H1 (cell line): ENCODE measurements at regions not wholly inside any gene's neighbourhood (a gene's known extent, or its start where the extent isn't known, plus 50 kb on each side); places are given as distances from the start of the nearest gene placed in this dataset.

Experiments
- CTCF ChIA-PET: fragments of 300-600 bp; sonication (Branson Sonifier 250); formaldehyde crosslinking; loops from one replicate; lab custom pipeline; 2021; ENCODE audit not compliant: partially characterized antibody; lab: Charles Lee
- POLR2A ChIA-PET: fragments of 300-600 bp; sonication (Branson Sonifier 250); formaldehyde crosslinking; loops from one replicate; lab custom pipeline; 2021; ENCODE audit warnings: inconsistent platforms; ENCODE audit not compliant: partially characterized antibody; lab: Charles Lee
- DNase-seq, 2 experiments: peaks; one replicate each; pipeline versions ENCODE4 v3.0.0 to v3.0.0-alpha.2; 2010 to 2022; ENCODE audit warnings: low spot score in 2 of 2, low read depth in 1 of 2, mixed read lengths in 1 of 2
- FAIRE-seq: peaks from 2 replicates; lab custom pipeline; 2011; peaks lifted over from hg19 to GRCh38; lab: Jason Lieb, UNC
- H2AFZ ChIP-seq: 2 replicates; pipeline ENCODE4 v1.8.1; 2012; ENCODE audit warnings: low read length, inconsistent platforms
- H2AK5ac ChIP-seq: 2 replicates; pipeline ENCODE4 v1.6.1; 2013; ENCODE audit warnings: low read depth, low read length
- H2BK120ac ChIP-seq: replicated peaks from 2 replicates; pipeline ENCODE3; 2013; ENCODE audit warnings: low read depth, low read length, inconsistent platforms
- H2BK12ac ChIP-seq: 2 replicates; pipeline ENCODE4 v1.6.1; 2013; ENCODE audit warnings: low read depth, low read length
- H2BK15ac ChIP-seq: 2 replicates; pipeline ENCODE4 v1.6.1; 2013; ENCODE audit warnings: low read length
- H2BK20ac ChIP-seq: 2 replicates; pipeline ENCODE4 v1.6.1; 2013; ENCODE audit warnings: low read length
- H2BK5ac ChIP-seq: 2 replicates; pipeline ENCODE4 v1.6.1; 2013; ENCODE audit warnings: low read depth, low read length
- H3K14ac ChIP-seq: 2 replicates; pipeline ENCODE4 v1.6.1; 2013; ENCODE audit warnings: inconsistent platforms; ENCODE audit not compliant: insufficient read length
- H3K18ac ChIP-seq: 2 replicates; pipeline ENCODE4 v1.6.1; 2013; ENCODE audit warnings: low read length; ENCODE audit errors: extremely low read depth
- H3K23ac ChIP-seq: 2 replicates; pipeline ENCODE4 v1.6.1; 2013; ENCODE audit warnings: inconsistent platforms; ENCODE audit not compliant: insufficient read length
- H3K23me2 ChIP-seq: 2 replicates; pipeline ENCODE4 v1.6.1; 2013; ENCODE audit warnings: low read depth, low read length
- H3K27ac ChIP-seq: 2 replicates; pipeline ENCODE4 v1.6.1; 2011; ENCODE audit warnings: low read depth, low read length, inconsistent platforms
- H3K27me3 ChIP-seq, 4 experiments: replicated peaks in 1 of 4; 1 replicate in 1 of 4; 2 replicates in 3 of 4; pipeline versions ENCODE4 v1.6.1 to v1.8.1; 2011 to 2013; ENCODE audit warnings: low read length in 3 of 4, mild to moderate bottlenecking in 3 of 4, inconsistent platforms in 2 of 4, mixed read lengths in 2 of 4, moderate library complexity in 1 of 4; ENCODE audit not compliant: control insufficient read depth in 3 of 4, insufficient read depth in 3 of 4; ENCODE audit errors: extremely low read depth in 1 of 4
- H3K36me3 ChIP-seq, 4 experiments: 2 replicates each; pipeline versions ENCODE4 v1.6.1 to v1.8.1; 2011 to 2013; ENCODE audit warnings: mild to moderate bottlenecking in 4 of 4, low read length in 3 of 4, moderate library complexity in 2 of 4, control low read depth in 1 of 4, inconsistent platforms in 1 of 4; ENCODE audit not compliant: insufficient read depth in 4 of 4, control insufficient read depth in 2 of 4
- H3K4ac ChIP-seq: replicated peaks from 2 replicates; pipeline ENCODE3; 2013; ENCODE audit warnings: low read length, low read depth, mixed read lengths, inconsistent platforms; ENCODE audit not compliant: insufficient read length
- H3K4me1 ChIP-seq, 4 experiments: replicated peaks in 1 of 4; 1 replicate in 1 of 4; 2 replicates in 3 of 4; pipeline versions ENCODE4 v1.6.1 to v1.8.1; 2011 to 2013; ENCODE audit warnings: low read length in 3 of 4, inconsistent platforms in 2 of 4, mixed read lengths in 1 of 4; ENCODE audit not compliant: insufficient read depth in 4 of 4, control insufficient read depth in 3 of 4
- H3K4me2 ChIP-seq, 2 experiments: 2 replicates each; pipeline versions ENCODE4 v1.6.1 to v1.8.1; 2011 to 2013; ENCODE audit warnings: low read depth in 2 of 2, low read length in 2 of 2, control low read depth in 1 of 2, inconsistent platforms in 1 of 2, mild to moderate bottlenecking in 1 of 2; ENCODE audit not compliant: insufficient read depth in 1 of 2
- H3K4me3 ChIP-seq, 4 experiments: fragments of 200-600, 300-600 bp in 1 of 4; sonication (generic), shearing (Covaris generic), sonication (Bioruptor Twin) in 1 of 4; 2 replicates each; pipeline versions ENCODE4 v1.5.1 to v1.8.1; 2011 to 2016; ENCODE audit warnings: low read length in 4 of 4, low read depth in 3 of 4, control low read depth in 2 of 4, inconsistent platforms in 2 of 4, mild to moderate bottlenecking in 2 of 4, mixed read lengths in 1 of 4, moderate library complexity in 1 of 4; ENCODE audit not compliant: insufficient read depth in 2 of 4; ENCODE audit errors: extremely low read depth in 1 of 4
- H3K56ac ChIP-seq: replicated peaks from 2 replicates; pipeline ENCODE3; 2013; ENCODE audit warnings: low read depth, mild to moderate bottlenecking, mixed read lengths, low read length, inconsistent platforms; ENCODE audit not compliant: insufficient read length
- H3K79me1 ChIP-seq: 2 replicates; pipeline ENCODE4 v1.6.1; 2013; ENCODE audit warnings: low read depth, low read length, control low read depth
- H3K79me2 ChIP-seq, 2 experiments: 2 replicates each; pipeline versions ENCODE4 v1.6.1 to v1.8.1; 2012 to 2013; ENCODE audit warnings: low read length in 2 of 2, mild to moderate bottlenecking in 2 of 2, inconsistent platforms in 1 of 2; ENCODE audit not compliant: insufficient read depth in 2 of 2, control insufficient read depth in 1 of 2
- H3K9ac ChIP-seq, 4 experiments: replicated peaks in 1 of 4; 1 replicate in 1 of 4; 2 replicates in 3 of 4; pipeline versions ENCODE4 v1.6.1 to v1.8.1; 2011 to 2013; ENCODE audit warnings: low read depth in 3 of 4, low read length in 3 of 4, control low read depth in 2 of 4, mild to moderate bottlenecking in 2 of 4, moderate library complexity in 2 of 4, inconsistent platforms in 1 of 4; ENCODE audit errors: extremely low read depth in 1 of 4
- H3K9me3 ChIP-seq, 2 experiments: 2 replicates each; pipeline versions ENCODE4 v1.6.1 to v1.8.1; 2012 to 2013; ENCODE audit warnings: mild to moderate bottlenecking in 2 of 2, moderate library complexity in 2 of 2, control low read depth in 1 of 2, inconsistent platforms in 1 of 2, low read depth in 1 of 2, low read length in 1 of 2, mixed read lengths in 1 of 2; ENCODE audit not compliant: insufficient read depth in 2 of 2
- H4K20me1 ChIP-seq, 2 experiments: replicated peaks in 1 of 2; 2 replicates each; pipeline versions ENCODE3 to v1.8.1; 2011 to 2013; ENCODE audit warnings: inconsistent platforms in 2 of 2, low read length in 2 of 2, mild to moderate bottlenecking in 1 of 2; ENCODE audit not compliant: insufficient read depth in 2 of 2, control insufficient read depth in 1 of 2
- H4K5ac ChIP-seq: 2 replicates; pipeline ENCODE4 v1.6.1; 2013; ENCODE audit warnings: low read length, low read depth, mixed read lengths, inconsistent platforms; ENCODE audit not compliant: insufficient read length
- H4K8ac ChIP-seq: 2 replicates; pipeline ENCODE4 v1.8.0; 2013; ENCODE audit warnings: mild to moderate bottlenecking, moderate library complexity, low read length, inconsistent platforms; ENCODE audit not compliant: insufficient read depth; ENCODE audit errors: extremely low read depth
- H4K91ac ChIP-seq: replicated peaks from 2 replicates; pipeline ENCODE3; 2013; ENCODE audit warnings: low read length, mixed read lengths, inconsistent platforms; ENCODE audit not compliant: insufficient read length
- BACH1 ChIP-seq: IDR thresholded peaks from 2 replicates; pipeline ENCODE4 v1.6.1; 2012; ENCODE audit warnings: low read length, improper control_type of control experiment
- GTF2F1 ChIP-seq: IDR thresholded peaks from 2 replicates; pipeline ENCODE4 v1.6.1; 2012; ENCODE audit warnings: low read depth, low read length, improper control_type of control experiment, borderline replicate concordance
- RBBP5 ChIP-seq: IDR thresholded peaks from 2 replicates; pipeline ENCODE4 v1.7.1; 2012; ENCODE audit warnings: low read depth, mild to moderate bottlenecking, inconsistent platforms, low read length, moderate library complexity, borderline replicate concordance
- RFX5 ChIP-seq: IDR thresholded peaks from 2 replicates; pipeline ENCODE4 v1.6.1; 2011; ENCODE audit warnings: low read depth, low read length, improper control_type of control experiment, borderline replicate concordance
- SIX5 ChIP-seq: IDR thresholded peaks from 2 replicates; pipeline ENCODE4 v1.6.1; 2011; ENCODE audit warnings: mild to moderate bottlenecking, low read depth, low read length
- TBP ChIP-seq: IDR thresholded peaks from 2 replicates; pipeline ENCODE4 v1.6.1; 2011; ENCODE audit warnings: low read depth, low read length, improper control_type of control experiment
- TEAD4 ChIP-seq: IDR thresholded peaks from 2 replicates; pipeline ENCODE4 v1.6.1; 2012; ENCODE audit warnings: low read depth, low read length, inconsistent platforms, mixed read lengths
- WGBS, 2 experiments: shearing (Covaris generic) in 1 of 2; methylation state at CpG; one replicate each; pipeline versions ENCODE4 v1.1.6 to v1.1.7; 2013 to 2015; ENCODE audit warnings: low lambda C conversion rate in 2 of 2, mixed read lengths in 2 of 2, inconsistent platforms in 1 of 2, low coverage in 1 of 2, missing lambda C conversion rate in 1 of 2; ENCODE audit not compliant: insufficient replicate concordance in 2 of 2, insufficient coverage in 1 of 2, insufficient read length in 1 of 2; ENCODE audit errors: extremely low coverage in 1 of 2, missing lambda C conversion rate in 1 of 2; 5-methylcytosine and 5-hydroxymethylcytosine counted together
- TF ChIP-seq, protein P1 (sequence below): IDR thresholded peaks from 2 replicates; pipeline ENCODE4 v1.6.1; 2012; ENCODE audit warnings: inconsistent platforms
- TF ChIP-seq, protein P2 (sequence below): IDR thresholded peaks from 2 replicates; pipeline ENCODE4 v1.6.1; 2012; ENCODE audit warnings: low read length, inconsistent platforms

DNA sequence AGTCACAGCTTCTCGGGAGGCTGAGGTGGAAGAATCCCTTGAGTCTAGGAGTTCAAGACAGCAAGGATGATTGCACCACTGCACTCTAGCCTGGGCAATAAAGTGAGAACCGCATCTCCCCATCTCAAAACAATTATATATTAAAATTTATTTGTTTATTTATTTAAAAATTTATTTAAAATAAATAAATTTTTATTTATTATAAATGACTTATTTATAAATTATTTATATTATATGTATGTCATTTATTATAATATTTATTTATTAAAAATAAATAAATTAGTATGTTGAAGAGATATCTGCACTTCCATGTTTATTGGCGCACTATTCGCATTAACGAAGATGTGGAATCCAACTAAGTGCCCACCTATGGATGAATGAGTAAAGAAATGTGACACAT lies 683.2 kb upstream of the BRINP3 start:
- H3K9ac ChIP-seq: no peak overlapping the region
- DNase-seq (no peak), FAIRE-seq (no peak)
- no peak overlapping the region for H3K4me3 ChIP-seq
- no peak overlapping the region for H3K23ac ChIP-seq
- WGBS, 2 experiments: 98% methylated on average over 4 of the region's 5 CpGs; no CpG with 5 or more reads in 1 of the 2 experiments
- H3K56ac ChIP-seq: no peak overlapping the region
- H4K91ac ChIP-seq: no peak overlapping the region
- H2BK12ac ChIP-seq: no peak overlapping the region
- H4K8ac ChIP-seq: no peak overlapping the region
- no peaks in the 10 kb centered on the region for H3K79me1 ChIP-seq
- no peak overlapping the region for H3K18ac ChIP-seq
- no peak for TF ChIP-seq BACH1
- TF ChIP-seq, protein P1, sequence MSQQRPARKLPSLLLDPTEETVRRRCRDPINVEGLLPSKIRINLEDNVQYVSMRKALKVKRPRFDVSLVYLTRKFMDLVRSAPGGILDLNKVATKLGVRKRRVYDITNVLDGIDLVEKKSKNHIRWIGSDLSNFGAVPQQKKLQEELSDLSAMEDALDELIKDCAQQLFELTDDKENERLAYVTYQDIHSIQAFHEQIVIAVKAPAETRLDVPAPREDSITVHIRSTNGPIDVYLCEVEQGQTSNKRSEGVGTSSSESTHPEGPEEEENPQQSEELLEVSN: no peak
- no peak for TF ChIP-seq GTF2F1
- no peak for TF ChIP-seq TEAD4
- TF ChIP-seq RFX5: no peak
- no peak for TF ChIP-seq RBBP5
- TF ChIP-seq SIX5: no peak
- TF ChIP-seq, protein P2, sequence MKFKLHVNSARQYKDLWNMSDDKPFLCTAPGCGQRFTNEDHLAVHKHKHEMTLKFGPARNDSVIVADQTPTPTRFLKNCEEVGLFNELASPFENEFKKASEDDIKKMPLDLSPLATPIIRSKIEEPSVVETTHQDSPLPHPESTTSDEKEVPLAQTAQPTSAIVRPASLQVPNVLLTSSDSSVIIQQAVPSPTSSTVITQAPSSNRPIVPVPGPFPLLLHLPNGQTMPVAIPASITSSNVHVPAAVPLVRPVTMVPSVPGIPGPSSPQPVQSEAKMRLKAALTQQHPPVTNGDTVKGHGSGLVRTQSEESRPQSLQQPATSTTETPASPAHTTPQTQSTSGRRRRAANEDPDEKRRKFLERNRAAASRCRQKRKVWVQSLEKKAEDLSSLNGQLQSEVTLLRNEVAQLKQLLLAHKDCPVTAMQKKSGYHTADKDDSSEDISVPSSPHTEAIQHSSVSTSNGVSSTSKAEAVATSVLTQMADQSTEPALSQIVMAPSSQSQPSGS: no peak
- TF ChIP-seq TBP: no peak
- no peaks in the 10 kb centered on the region for H3K27me3 ChIP-seq
- H2AK5ac ChIP-seq: no peak overlapping the region
- no peak overlapping the region for H3K27ac ChIP-seq
- CTCF ChIA-PET: no interaction called here
- H3K23me2 ChIP-seq: no peaks in the 10 kb centered on the region
- H3K79me2 ChIP-seq: no peaks in the 10 kb centered on the region
- H3K4ac ChIP-seq: no peak overlapping the region
- H3K4me1 ChIP-seq: no peaks in the 10 kb centered on the region
- H2BK120ac ChIP-seq: no peak overlapping the region
- H3K4me2 ChIP-seq: no peak overlapping the region
- no peak overlapping the region for H2BK5ac ChIP-seq
- H2AFZ ChIP-seq: no peak overlapping the region
- no peak overlapping the region for H3K14ac ChIP-seq
- H3K36me3 ChIP-seq: no peaks in the 10 kb centered on the region
- H4K5ac ChIP-seq: no peak overlapping the region
- POLR2A ChIA-PET: no interaction called here
- H3K9me3 ChIP-seq: no peaks in the 10 kb centered on the region
- no peaks in the 10 kb centered on the region for H4K20me1 ChIP-seq
- no peak overlapping the region for H2BK15ac ChIP-seq
- H2BK20ac ChIP-seq: no peak overlapping the region
